ENCODE measurements at regions not wholly inside any gene's neighbourhood (a gene's known extent, or its start where the extent isn't known, plus 50 kb on each side); places are given as distances from the start of the nearest gene placed in this dataset.
A peak's percentile ranks its signal among the peaks of the same experiment; 100 is the strongest.

GRCh38 chr3:65231544-65231943, 543.7 kb upstream of the ADAMTS9 start:
- no peak for TF ChIP-seq CTCF (IDR thresholded peaks at IDR 0.05; ENCODE audit: low read depth, low read length, missing control alignments)
- DNase-seq, result no peak
- Histone ChIP-seq H3K4me3 (ENCODE audit: low read depth, low read length) (no peak overlapping the region), H3K27me3 (replicated peaks) (no peaks in the 10 kb centered on the region), H3K36me3 (replicated peaks) (no peaks in the 10 kb centered on the region), H3K27ac (no peak overlapping the region)
- in situ Hi-C loops (cut with HindIII; ENCODE audit: low pct_ligation_motif_present, low sequenced_read_pairs), result no loop called here

DNA sequence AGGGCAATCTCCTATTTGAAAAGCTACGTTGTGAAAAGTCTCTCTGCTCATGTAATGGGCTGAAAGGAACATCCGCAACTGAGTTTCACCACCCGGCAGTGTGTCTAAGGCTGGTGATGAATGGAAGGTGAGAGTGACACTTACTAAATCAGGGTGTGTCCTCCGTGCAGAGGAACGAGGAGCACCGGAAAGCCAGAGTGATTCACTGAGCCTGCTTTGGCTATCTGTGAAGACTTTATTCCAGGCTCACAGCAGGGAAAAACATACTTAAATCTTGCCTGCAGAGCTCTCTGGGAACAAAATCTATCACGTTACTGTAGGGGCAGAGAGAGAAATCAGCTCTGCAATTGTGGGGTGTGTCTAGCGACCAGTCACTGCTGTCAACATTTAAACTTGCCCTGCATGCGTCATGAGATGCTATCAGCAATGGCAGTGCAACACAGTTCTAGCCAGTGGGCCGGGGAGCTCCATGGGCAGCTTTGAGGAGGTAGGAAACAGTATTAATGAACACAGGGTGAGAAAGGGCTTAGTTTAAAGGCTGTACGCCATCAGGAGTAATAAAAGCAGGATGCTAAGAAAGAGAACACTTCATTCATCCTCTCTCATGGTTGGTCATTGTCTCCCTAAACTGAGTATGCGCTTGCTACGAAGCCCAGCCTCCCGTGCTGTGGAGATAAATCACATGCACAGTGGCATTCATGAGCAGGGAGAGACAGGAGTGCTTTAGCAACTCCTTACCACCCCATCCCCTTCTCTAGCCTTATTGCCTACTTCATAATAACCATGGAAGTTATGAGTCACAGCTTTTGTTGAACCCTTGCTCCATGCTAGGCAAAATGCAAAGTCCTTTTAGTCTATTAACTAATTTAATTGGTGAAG, 542.7 kb upstream of the ADAMTS9 start:
- Histone ChIP-seq H3K27ac (no peak overlapping the region), H3K4me3 (ENCODE audit: low read depth, low read length) (no peak overlapping the region), H3K36me3 (replicated peaks) (no peaks in the 10 kb centered on the region), H3K27me3 (replicated peaks) (no peaks in the 10 kb centered on the region)
- TF ChIP-seq CTCF (IDR thresholded peaks at IDR 0.05; ENCODE audit: low read depth, low read length, missing control alignments), result no peak
- DNase-seq, result peak; percentile 1
- in situ Hi-C loops (cut with HindIII; ENCODE audit: low pct_ligation_motif_present, low sequenced_read_pairs), result no loop called here

GRCh38 chr3:65226287-65226686, 538.5 kb upstream of the ADAMTS9 start:
- H3K27ac ChIP-seq, result no peak overlapping the region
- H3K4me3 ChIP-seq (ENCODE audit: low read depth, low read length), result no peak overlapping the region
- no peak for TF ChIP-seq CTCF (IDR thresholded peaks at IDR 0.05; ENCODE audit: low read depth, low read length, missing control alignments)
- in situ Hi-C loops (cut with HindIII; ENCODE audit: low pct_ligation_motif_present, low sequenced_read_pairs), result no loop called here
- H3K27me3 ChIP-seq (replicated peaks), result no peaks in the 10 kb centered on the region
- no peak for DNase-seq
- no peaks in the 10 kb centered on the region for H3K36me3 ChIP-seq (replicated peaks)

- Histone ChIP-seq H3K27ac (no peak overlapping the region), H3K4me3 (ENCODE audit: low read depth, low read length) (no peak overlapping the region), H3K27me3 (replicated peaks) (no peaks in the 10 kb centered on the region), H3K36me3 (replicated peaks) (no peaks in the 10 kb centered on the region)
- no peak for DNase-seq
- in situ Hi-C loops (cut with HindIII; ENCODE audit: low pct_ligation_motif_present, low sequenced_read_pairs), result no loop called here
- no peak for TF ChIP-seq CTCF (IDR thresholded peaks at IDR 0.05; ENCODE audit: low read depth, low read length, missing control alignments)
Observed at GRCh38 chr3:65210026-65210814, 522.4 kb upstream of the ADAMTS9 start.

DNA sequence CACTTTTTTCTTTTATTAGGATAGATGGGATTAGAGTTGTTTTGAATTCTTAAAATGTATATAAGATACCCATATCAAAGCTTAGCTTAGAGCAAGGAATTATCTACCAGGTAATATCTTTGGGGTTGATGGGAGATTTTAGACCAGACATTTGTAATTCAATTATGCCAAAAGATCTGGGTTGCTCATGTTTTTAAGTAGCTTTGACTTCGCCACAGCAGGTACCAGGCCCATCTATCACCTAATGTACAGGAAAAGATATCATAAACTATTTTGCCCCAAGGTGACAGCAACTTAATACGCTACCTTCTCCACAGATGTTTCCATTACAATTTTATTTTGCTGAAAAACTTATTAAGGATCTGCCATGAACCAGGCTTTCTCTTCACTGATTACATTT, 514.6 kb upstream of the ADAMTS9 start:
- H3K27me3 ChIP-seq (replicated peaks), result no peaks in the 10 kb centered on the region
- DNase-seq, result no peak
- no peak overlapping the region for H3K4me3 ChIP-seq (ENCODE audit: low read depth, low read length)
- H3K36me3 ChIP-seq (replicated peaks), result no peaks in the 10 kb centered on the region
- H3K27ac ChIP-seq, result no peak overlapping the region
- TF ChIP-seq CTCF (IDR thresholded peaks at IDR 0.05; ENCODE audit: low read depth, low read length, missing control alignments), result no peak
- in situ Hi-C loops (cut with HindIII; ENCODE audit: low pct_ligation_motif_present, low sequenced_read_pairs), result no loop called here

Measured in brain microvascular endothelial cell (primary cell).